Heart right ventricle (tissue), 16 donors: ENCODE measurements at regions not wholly inside any gene's neighbourhood (a gene's known extent, or its start where the extent isn't known, plus 50 kb on each side); places are given as distances from the start of the nearest gene placed in this dataset.

ENCODE experiments used
- ATAC-seq, 8 donors: fragments of 200-7000 bp; cut with Tn5 transposase; one replicate each; pipeline ENCODE4 v1.9.1; 2020; ENCODE audit warnings: mild to moderate bottlenecking in 8 of 8, moderate library complexity in 8 of 8, moderate number of reproducible peaks in 1 of 8
- DNase-seq, 2 donors: peaks; one replicate each; pipeline ENCODE4 v3.0.0-alpha.2; 2020
- H3K27ac ChIP-seq, 10 donors: fragments of 200-600 bp; sonication (generic) in 2 of 10; one replicate each; pipeline versions ENCODE4 v1.5.0 to v1.8.0; 2020 to 2022; ENCODE audit warnings: mild to moderate bottlenecking in 3 of 10
- H3K27me3 ChIP-seq, 7 donors: fragments of 200-600 bp; one replicate each; pipeline ENCODE4 v1.8.0; 2021 to 2022; ENCODE audit warnings: mild to moderate bottlenecking in 2 of 7
- H3K36me3 ChIP-seq, 9 donors: fragments of 200-600 bp; sonication (generic) in 1 of 9; one replicate each; pipeline versions ENCODE4 v1.5.0 to v1.8.0; 2020 to 2022; ENCODE audit warnings: mild to moderate bottlenecking in 2 of 9
- H3K4me1 ChIP-seq, 9 donors: fragments of 200-600 bp; sonication (generic) in 1 of 9; one replicate each; pipeline versions ENCODE4 v1.5.0 to v1.8.0; 2020 to 2022; ENCODE audit warnings: mild to moderate bottlenecking in 4 of 9
- H3K4me3 ChIP-seq, 10 donors: fragments of 200-600 bp; sonication (generic) in 2 of 10; one replicate each; pipeline versions ENCODE4 v1.5.0 to v1.8.0; 2020 to 2022; ENCODE audit warnings: mild to moderate bottlenecking in 7 of 10, moderate library complexity in 2 of 10
- H3K9me3 ChIP-seq, 11 donors: fragments of 200-600 bp in 10 of 11; sonication (generic) in 2 of 11; one replicate each; pipeline versions ENCODE4 v1.5.0 to v1.8.0; 2013 to 2022; ENCODE audit warnings: mild to moderate bottlenecking in 2 of 11, control low read depth in 1 of 11, moderate library complexity in 1 of 11
- CTCF ChIP-seq, 9 donors: fragments of 200-600 bp; sonication (generic) in 2 of 9; IDR thresholded peaks; one replicate each; pipeline versions ENCODE4 v1.5.0 to v1.8.0; 2021 to 2022; ENCODE audit warnings: antibody characterized with exemption in 9 of 9, mild to moderate bottlenecking in 5 of 9, moderate library complexity in 1 of 9
- WGBS, 2 donors: extraction: QIAGEN DNeasy Blood & Tissue Kit; methylation state at CpG; one replicate each; pipeline ENCODE4 v1.1.7; 2013; ENCODE audit warnings: inconsistent platforms in 1 of 2; 5-methylcytosine and 5-hydroxymethylcytosine counted together
- intact Hi-C, 10 donors: fragments of 100-400 bp; cut with DNase I; formaldehyde crosslinking; loops; one replicate each; pipeline versions ENCODE4 v1.11.1 to v1.14.2; 2022
- donor health status: Arrhythmogenic right ventricular cardiomyopathy.
- donor health status: ischemic (EF 13 %, LVEDD 7.1; RV severe dilation, severe dysfunction).
- donor health status: healthy with polysubstance abuse.
- donor health status: DM: no; HTN: yes; CAD: no.
- donor health status: DM: no; HTN: no; CAD: no.
- donor health status: ischemic (EF 25% LVEDD 6.9; RV normal size, moderate dysfunction).
- donor health status: ischemic (EF 25% LVEDD 5.7; RV mildly dilated, moderate dysfunction).
- donor health status: healthy.
- donor health status: DM: yes; HTN: yes; CAD: no.
- donor health status: Ischemic cardiomyopathy.
- donor health status: ischemic (EF 35%, LVEDD 5.7; RV mildly dilated, moderate dysfunction).
- donor health status: nonischemic (EF 11% LVEDD 7.7; RV severe dilation, severe dysfunction).
- donor health status: DM: yes; HTN: yes; CAD: no.
- donor health status: PGD.
- donor health status: ischemic (EF 29% LVEDD 5.4; RV normal size, mild dysfunction).
- donor health status: nonischemic (EF 23%, LVEDD 6.1; RV moderate dilation, normal function).

GRCh38 chr6:98230250-98230649 lies 604.1 kb upstream of the POU3F2 start:
- intact Hi-C loops, result no loop called here
- no peaks in the 10 kb centered on the region for H3K36me3 ChIP-seq
- H3K4me3 ChIP-seq, result no peak overlapping the region
- WGBS, 2 donors, result 47 to 58% methylated on average over 1 of the region's 1 CpG
- DNase-seq (no peak), ATAC-seq (no peak)
- TF ChIP-seq CTCF (IDR thresholded peaks at IDR 0.05), result no peak
- H3K27ac ChIP-seq, result no peak overlapping the region
- H3K9me3 ChIP-seq, result peaks cover 0 to 29% (median 5%) of the 10 kb centered on the region in 11 donors
- H3K4me1 ChIP-seq, result no peaks in the 10 kb centered on the region
- H3K27me3 ChIP-seq, result no peaks in the 10 kb centered on the region

GRCh38 chr6:98239057-98239456 lies 595.3 kb upstream of the POU3F2 start:
- Histone ChIP-seq H3K27me3 (no peaks in the 10 kb centered on the region), H3K27ac (no peak overlapping the region), H3K4me3 (no peak overlapping the region), H3K36me3 (no peaks in the 10 kb centered on the region), H3K9me3 (peaks cover 0 to 12% (median 0%) of the 10 kb centered on the region in 11 donors), H3K4me1 (no peaks in the 10 kb centered on the region)
- ATAC-seq (no peak), DNase-seq (no peak)
- WGBS, 2 donors, result 47 to 54% methylated on average over 3 of the region's 3 CpGs
- no peak for TF ChIP-seq CTCF (IDR thresholded peaks at IDR 0.05)
- intact Hi-C loops, result no loop called here

GRCh38 chr6:98241630-98242029 lies 592.7 kb upstream of the POU3F2 start:
- TF ChIP-seq CTCF (IDR thresholded peaks at IDR 0.05), result no peak
- Histone ChIP-seq H3K4me1 (no peaks in the 10 kb centered on the region), H3K36me3 (no peaks in the 10 kb centered on the region), H3K4me3 (no peak overlapping the region), H3K27me3 (no peaks in the 10 kb centered on the region), H3K27ac (no peak overlapping the region), H3K9me3 (no peaks in the 10 kb centered on the region)
- no peak for ATAC-seq
- WGBS, 2 donors, result 69 to 88% methylated on average over 1 of the region's 1 CpG
- intact Hi-C loops, result no loop called here
- DNase-seq, result no peak

GRCh38 chr6:98254624-98255023 lies 579.8 kb upstream of the POU3F2 start:
- no peak for TF ChIP-seq CTCF (IDR thresholded peaks at IDR 0.05)

GRCh38 chr6:98260382-98260781 lies 574.0 kb upstream of the POU3F2 start:
- no peak for ATAC-seq
- DNase-seq, result no peak
- Histone ChIP-seq H3K4me1 (no peaks in the 10 kb centered on the region), H3K36me3 (no peaks in the 10 kb centered on the region), H3K4me3 (no peak overlapping the region), H3K27me3 (no peaks in the 10 kb centered on the region), H3K9me3 (no peaks in the 10 kb centered on the region), H3K27ac (no peak overlapping the region)
- no peak for TF ChIP-seq CTCF (IDR thresholded peaks at IDR 0.05)
- WGBS, 2 donors, result 78 to 86% methylated on average over 2 of the region's 2 CpGs
- intact Hi-C loops, result no loop called here

More at GRCh38 chr6:98254624-98255023, 579.8 kb upstream of the POU3F2 start:
- Histone ChIP-seq H3K4me3 (no peak overlapping the region), H3K27me3 (no peaks in the 10 kb centered on the region), H3K36me3 (no peaks in the 10 kb centered on the region), H3K4me1 (no peaks in the 10 kb centered on the region), H3K9me3 (no peaks in the 10 kb centered on the region), H3K27ac (no peak overlapping the region)
- DNase-seq (no peak), ATAC-seq (no peak)
- intact Hi-C loops, result no loop called here
- WGBS, 2 donors, result 74 to 79% methylated on average over 3 of the region's 3 CpGs
